ENCODE measurements at regions not wholly inside any gene's neighbourhood (a gene's known extent, or its start where the extent isn't known, plus 50 kb on each side); places are given as distances from the start of the nearest gene placed in this dataset.
"Not testable (repeated sequence)": the region's sequence is repeated elsewhere in the genome, so short reads cannot be mapped to it uniquely, and the experiment has no call there.

DNA sequence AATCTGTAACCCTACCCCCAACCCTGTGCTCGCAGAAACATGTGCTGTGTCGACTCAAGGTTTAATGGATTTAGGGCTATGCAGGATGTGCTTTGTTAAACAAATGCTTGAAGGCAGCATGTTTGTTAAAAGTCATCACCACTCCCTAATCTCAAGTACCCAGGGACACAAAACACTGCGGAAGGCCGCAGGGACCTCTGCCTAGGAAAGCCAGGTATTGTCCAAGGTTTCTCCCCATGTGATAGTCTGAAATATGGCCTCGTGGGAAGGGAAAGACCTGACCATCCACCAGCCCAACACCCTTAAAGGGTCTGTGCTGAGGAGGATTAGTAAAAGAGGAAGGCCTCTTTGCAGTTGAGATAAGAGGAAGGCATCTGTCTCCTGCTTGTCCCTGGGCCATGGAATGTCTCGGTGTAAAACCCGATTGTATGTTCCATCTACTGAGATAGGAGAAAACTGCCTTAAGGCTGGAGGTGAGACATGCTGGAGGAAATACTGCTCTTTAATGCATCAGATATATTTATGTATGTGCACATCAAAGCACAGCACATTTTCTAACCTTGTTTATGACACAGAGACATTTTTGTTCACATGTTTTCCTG lies 94.4 kb downstream of the LSM3 start:
- not testable (repeated sequence) for DNase-seq (ENCODE audit: low read depth in 3 of 3)

DNA sequence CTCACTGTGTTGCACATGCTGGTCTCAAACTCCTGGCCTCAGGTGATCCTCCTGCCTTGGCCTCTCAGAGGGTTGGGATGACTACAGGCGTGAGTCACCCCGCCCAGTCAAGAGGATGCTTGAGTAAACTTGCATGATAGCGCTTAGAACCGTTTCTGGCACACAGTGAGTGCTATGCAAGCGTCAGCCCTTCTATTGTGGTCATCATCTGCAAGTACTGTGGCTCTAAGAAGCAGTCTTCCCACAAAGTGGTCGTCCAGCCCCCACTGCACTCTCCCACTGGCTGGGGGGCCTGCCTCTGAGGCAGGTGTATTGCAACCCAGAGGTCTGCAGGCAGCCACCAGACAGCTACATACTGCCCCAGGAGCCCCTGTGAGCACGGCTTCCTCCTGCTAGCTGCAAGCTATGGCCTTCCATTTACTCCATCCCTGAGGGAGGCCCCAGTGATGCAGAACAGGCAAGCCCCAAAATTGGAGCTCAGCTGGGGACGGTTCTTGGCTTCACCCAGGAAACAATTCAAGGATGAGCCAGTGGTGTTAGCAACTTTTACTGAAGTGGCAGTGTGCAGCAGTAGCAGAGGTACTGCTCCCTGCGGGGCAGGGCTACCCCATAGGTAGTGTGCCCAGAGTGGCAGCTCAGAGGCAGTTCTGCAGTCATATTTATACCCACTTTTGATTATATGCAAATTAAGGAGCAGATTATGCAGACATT lies 95.4 kb downstream of the LSM3 start:
- no peak for DNase-seq (ENCODE audit: low read depth in 3 of 3)

DNA sequence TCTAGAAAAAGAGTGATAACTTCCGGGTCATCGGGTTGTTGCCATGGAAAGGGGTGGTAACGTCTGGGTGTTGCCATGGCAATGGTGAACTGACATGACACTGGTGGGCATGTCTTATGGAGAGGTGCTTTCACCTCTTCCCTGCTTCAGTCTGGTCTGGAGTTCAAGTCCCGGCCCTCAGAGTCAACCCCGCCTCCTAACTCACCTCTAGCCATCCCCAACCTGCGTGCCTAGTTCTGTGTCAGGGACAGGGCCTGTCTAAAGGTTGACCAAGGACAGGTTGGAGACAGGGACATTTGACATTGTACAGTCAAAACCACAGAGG lies 96.0 kb downstream of the LSM3 start:
- DNase-seq (ENCODE audit: low read depth in 3 of 3), result no peak

- DNase-seq (ENCODE audit: low read depth in 3 of 3), result no peak
These were observed 96.7 kb downstream of the LSM3 start for GRCh38 chr3:14274999-14275961.

GRCh38 chr3:14275962-14276909 lies 97.6 kb downstream of the LSM3 start:
- DNase-seq (ENCODE audit: low read depth in 3 of 3), result no peak

DNA sequence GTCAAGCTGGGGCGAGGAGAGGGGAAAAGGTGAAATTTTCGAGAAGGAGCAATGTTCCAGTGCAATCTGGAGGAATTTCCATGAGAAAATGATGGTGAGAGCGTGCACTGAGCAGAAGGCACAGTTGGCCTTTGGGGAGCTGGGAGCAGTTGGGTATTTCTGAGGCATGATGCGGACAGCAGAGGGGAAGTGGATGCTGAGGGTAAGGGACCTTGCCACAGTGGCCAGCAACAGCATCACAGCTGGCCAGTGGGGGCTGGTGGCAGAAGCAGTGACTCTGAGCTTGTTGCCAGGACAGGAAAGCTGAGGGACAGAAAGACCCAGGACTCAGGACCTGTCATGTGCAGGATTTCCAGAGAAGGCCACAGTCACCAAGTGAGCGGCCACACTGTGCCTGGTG lies 98.9 kb downstream of the LSM3 start:
- DNase-seq (ENCODE audit: low read depth in 3 of 3), result no peak

DNA sequence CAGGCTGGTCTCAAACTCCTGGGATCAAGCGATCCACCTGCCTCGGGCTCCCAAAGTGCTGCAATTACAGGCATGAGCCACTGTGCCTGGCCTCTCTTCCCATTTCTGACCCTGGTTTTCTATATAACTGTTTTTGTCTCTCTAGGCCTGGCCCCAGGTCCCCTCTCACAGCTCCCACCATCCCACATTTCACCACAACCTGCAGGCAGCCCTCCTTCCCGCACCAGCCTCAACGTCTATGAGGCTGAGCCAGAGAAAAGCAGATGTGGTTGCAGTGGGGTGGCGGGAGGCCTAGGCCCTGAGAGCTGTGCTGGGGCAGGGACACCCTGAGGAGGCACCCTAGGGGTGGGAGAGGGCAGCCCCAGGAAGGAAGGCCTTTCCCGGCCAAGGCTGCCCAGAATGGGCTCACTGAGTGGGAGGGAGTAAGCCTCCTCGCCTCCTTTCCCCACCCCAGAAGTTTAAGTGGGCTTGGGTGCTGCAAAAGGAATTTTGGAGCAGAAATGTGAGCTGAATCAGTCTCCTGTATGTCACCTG lies 99.7 kb downstream of the LSM3 start:
- DNase-seq (ENCODE audit: low read depth in 3 of 3), result no peak

GRCh38 chr3:14278799-14279625 lies 100.4 kb downstream of the LSM3 start:
- no peak for DNase-seq (ENCODE audit: low read depth in 3 of 3)

GRCh38 chr3:14279626-14280061 lies 101.0 kb downstream of the LSM3 start:
- no peak for DNase-seq (ENCODE audit: low read depth in 3 of 3)

DNA sequence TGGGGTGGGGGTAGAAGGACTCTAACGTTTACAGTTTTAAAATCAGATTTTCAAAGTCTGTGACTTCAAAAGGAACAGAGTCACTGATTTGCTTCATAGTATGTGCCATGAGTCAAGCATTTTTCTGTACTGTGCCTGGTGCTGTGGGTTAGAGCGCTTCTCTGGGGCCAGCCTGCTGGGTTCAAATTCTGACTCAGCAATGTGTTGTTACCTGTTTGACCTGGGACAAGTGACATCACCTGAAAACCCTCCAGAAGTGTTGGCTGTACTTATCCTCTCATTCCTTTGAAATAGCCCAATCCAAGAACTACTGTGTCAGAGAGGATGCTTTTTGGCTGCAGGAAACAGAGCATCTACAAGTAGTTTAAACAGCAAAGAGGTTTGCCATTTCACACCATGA lies 101.7 kb downstream of the LSM3 start:
- DNase-seq (ENCODE audit: low read depth in 3 of 3), result no peak

- DNase-seq (ENCODE audit: low read depth in 3 of 3), result no peak
These were observed 102.4 kb downstream of the LSM3 start for GRCh38 chr3:14281053-14281452.

- DNase-seq (ENCODE audit: low read depth in 3 of 3), result no peak
These were observed 103.5 kb downstream of the LSM3 start for GRCh38 chr3:14282001-14282705.

GRCh38 chr3:14282706-14283075 lies 104.1 kb downstream of the LSM3 start:
- no peak for DNase-seq (ENCODE audit: low read depth in 3 of 3)

DNA sequence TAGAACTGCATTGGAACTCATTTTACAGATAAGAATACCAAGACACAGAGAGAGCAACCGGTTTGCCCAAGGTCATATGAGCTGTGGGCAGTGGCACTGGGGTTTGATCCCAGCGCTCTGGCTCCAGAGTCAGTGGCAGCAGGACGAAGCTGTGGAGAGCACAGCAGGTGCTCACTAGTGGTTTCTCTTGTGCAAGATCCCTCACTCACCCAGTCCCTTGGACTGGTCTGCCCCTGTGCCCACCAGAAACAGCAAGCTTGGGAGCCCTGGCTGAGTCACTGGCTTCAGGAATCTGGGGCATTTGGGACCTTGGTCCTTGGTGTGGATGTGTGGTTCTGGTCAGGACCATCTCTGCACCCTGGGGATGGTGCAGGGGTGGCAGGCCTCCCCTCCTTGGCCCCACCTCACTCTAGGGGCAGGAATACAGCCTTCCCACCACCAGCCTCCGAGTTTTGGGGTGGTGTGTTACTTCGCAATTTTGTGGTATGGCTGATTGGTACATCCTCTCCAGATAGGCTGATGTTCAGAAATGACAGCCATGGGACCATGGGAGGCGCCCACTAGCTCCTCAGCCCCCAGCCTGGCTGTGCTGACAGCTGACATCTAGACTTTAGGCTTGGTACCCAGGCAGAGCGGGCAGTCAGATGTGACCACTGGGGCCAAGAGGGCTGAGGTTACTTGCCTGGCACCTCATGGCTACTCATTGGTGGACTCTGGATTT lies 104.6 kb downstream of the LSM3 start:
- no peak for DNase-seq (ENCODE audit: low read depth in 3 of 3)

GRCh38 chr3:14283813-14284438 lies 105.3 kb downstream of the LSM3 start:
- DNase-seq (ENCODE audit: low read depth in 3 of 3), result no peak

- no peak for DNase-seq (ENCODE audit: low read depth in 3 of 3)
These were observed 106.3 kb downstream of the LSM3 start for GRCh38 chr3:14284694-14285547.

- no peak for DNase-seq (ENCODE audit: low read depth in 3 of 3)
These were observed 106.9 kb downstream of the LSM3 start for GRCh38 chr3:14285548-14285925.

Measured in stimulated activated CD4-positive, alpha-beta T cell treated with anti-CD3 and anti-CD28 coated beads, TNF-alpha, amount 100 ng/mL, for 24 hours (primary cell).